ENCODE measurements at regions not wholly inside any gene's neighbourhood (a gene's known extent, or its start where the extent isn't known, plus 50 kb on each side); places are given as distances from the start of the nearest gene placed in this dataset.

DNA sequence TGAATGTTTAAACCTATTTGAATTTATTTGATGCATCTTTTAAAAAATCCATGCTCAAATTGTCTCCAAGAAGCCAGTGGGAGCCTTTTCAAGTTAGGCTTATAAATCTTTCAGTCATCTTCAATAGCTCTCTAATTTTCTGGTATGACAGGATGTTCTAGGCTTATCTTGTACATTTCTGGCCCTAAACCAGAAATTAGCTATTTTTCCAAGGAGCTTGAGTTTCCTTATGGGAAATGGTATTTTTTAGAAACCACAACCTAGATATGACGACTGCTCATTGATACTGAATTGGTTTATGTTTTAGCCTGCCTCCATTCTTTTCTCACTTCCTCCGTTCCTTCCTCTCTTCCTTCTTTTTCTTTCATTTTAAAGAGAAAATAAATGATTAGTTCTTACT is 172.3 kb downstream of the SPRY1 start:
- no peaks in the 10 kb centered on the region for H3K27me3 ChIP-seq (ENCODE audit: control insufficient read depth, low read length)
- H3K4me1 ChIP-seq (ENCODE audit: control insufficient read depth, low read length), result no peaks in the 10 kb centered on the region
- H3K4me2 ChIP-seq (ENCODE audit: low read length), result no peak overlapping the region

GRCh38 chr4:123569541-123569940 is 172.9 kb downstream of the SPRY1 start:
- TF ChIP-seq, protein P1, sequence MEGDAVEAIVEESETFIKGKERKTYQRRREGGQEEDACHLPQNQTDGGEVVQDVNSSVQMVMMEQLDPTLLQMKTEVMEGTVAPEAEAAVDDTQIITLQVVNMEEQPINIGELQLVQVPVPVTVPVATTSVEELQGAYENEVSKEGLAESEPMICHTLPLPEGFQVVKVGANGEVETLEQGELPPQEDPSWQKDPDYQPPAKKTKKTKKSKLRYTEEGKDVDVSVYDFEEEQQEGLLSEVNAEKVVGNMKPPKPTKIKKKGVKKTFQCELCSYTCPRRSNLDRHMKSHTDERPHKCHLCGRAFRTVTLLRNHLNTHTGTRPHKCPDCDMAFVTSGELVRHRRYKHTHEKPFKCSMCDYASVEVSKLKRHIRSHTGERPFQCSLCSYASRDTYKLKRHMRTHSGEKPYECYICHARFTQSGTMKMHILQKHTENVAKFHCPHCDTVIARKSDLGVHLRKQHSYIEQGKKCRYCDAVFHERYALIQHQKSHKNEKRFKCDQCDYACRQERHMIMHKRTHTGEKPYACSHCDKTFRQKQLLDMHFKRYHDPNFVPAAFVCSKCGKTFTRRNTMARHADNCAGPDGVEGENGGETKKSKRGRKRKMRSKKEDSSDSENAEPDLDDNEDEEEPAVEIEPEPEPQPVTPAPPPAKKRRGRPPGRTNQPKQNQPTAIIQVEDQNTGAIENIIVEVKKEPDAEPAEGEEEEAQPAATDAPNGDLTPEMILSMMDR (IDR thresholded peaks at IDR 0.05; ENCODE audit: low read depth, low read length, poor library complexity, severe bottlenecking), result no peak
- H3K4me1 ChIP-seq (ENCODE audit: control insufficient read depth, low read length), result no peaks in the 10 kb centered on the region
- H3K27me3 ChIP-seq (ENCODE audit: control insufficient read depth, low read length), result no peaks in the 10 kb centered on the region
- H3K27ac ChIP-seq (ENCODE audit: low read depth, low read length), result no peak overlapping the region
- H3F3A ChIP-seq (ENCODE audit: control insufficient read depth, insufficient read depth), result no peaks in the 10 kb centered on the region
- H3K9me2 ChIP-seq (replicated peaks; ENCODE audit: control insufficient read depth, low read length), result no peaks in the 10 kb centered on the region
- no peaks in the 10 kb centered on the region for H3K79me2 ChIP-seq (ENCODE audit: control insufficient read depth, low read length)
- H3K36me3 ChIP-seq (ENCODE audit: control insufficient read depth, low read length), result no peaks in the 10 kb centered on the region
- no peaks in the 10 kb centered on the region for H4K20me1 ChIP-seq (ENCODE audit: control insufficient read depth, insufficient read depth, low read depth, low read length)
- H3K9me3 ChIP-seq (ENCODE audit: control insufficient read depth, insufficient read depth, low read length), result no peaks in the 10 kb centered on the region
- H3K4me3 ChIP-seq (ENCODE audit: low read length), result no peak overlapping the region
- no peak overlapping the region for H3K4me2 ChIP-seq (ENCODE audit: low read length)

More for the DNA sequence above, 172.3 kb downstream of the SPRY1 start:
- Histone ChIP-seq H3K36me3 (ENCODE audit: control insufficient read depth, low read length) (no peaks in the 10 kb centered on the region), H4K20me1 (ENCODE audit: control insufficient read depth, insufficient read depth, low read depth, low read length) (no peaks in the 10 kb centered on the region), H3K9me3 (ENCODE audit: control insufficient read depth, insufficient read depth, low read length) (no peaks in the 10 kb centered on the region), H3F3A (ENCODE audit: control insufficient read depth, insufficient read depth) (no peaks in the 10 kb centered on the region), H3K27ac (ENCODE audit: low read depth, low read length) (no peak overlapping the region), H3K9me2 (replicated peaks; ENCODE audit: control insufficient read depth, low read length) (no peaks in the 10 kb centered on the region), H3K79me2 (ENCODE audit: control insufficient read depth, low read length) (no peaks in the 10 kb centered on the region), H3K4me3 (ENCODE audit: low read length) (no peak overlapping the region)
- TF ChIP-seq, protein P1 (IDR thresholded peaks at IDR 0.05; ENCODE audit: low read depth, low read length, poor library complexity, severe bottlenecking), result no peak
- TF ChIP-seq EZH2phosphoT487 (IDR thresholded peaks at IDR 0.05; ENCODE audit: borderline replicate concordance, low read length), result no peak

DNA sequence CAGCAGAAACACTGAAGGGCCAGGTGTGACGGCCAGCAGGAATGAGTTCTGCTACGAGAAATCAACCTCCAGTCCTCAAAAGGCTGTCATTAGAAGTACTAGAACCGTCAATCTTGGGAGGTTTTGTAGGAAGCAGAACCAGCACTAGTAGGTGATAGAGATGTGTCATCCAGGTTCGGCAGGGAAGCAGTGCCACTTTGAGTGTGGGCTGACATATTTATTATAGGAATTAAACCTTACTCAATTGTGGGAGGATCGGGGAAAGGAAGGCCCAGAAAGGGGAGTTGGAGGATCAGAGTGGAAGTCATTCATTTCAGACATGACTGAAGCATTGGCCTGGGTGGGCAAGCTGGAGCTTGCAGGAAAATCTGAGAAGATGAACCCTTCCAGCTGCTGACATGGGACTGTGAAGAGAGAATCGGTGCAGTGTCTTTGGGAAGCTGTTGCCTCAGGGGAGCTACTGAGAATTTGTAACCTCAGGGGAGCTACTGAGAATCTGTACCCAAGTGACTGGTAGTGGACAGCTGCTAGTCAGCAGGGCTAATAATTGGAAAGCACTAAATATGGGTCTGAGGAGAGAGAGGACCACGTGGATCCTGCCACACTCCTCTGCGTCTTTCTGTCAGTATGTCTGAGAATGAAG is 177.4 kb downstream of the SPRY1 start:
- no peaks in the 10 kb centered on the region for H3K9me2 ChIP-seq (replicated peaks; ENCODE audit: control insufficient read depth, low read length)
- H3K9me3 ChIP-seq (ENCODE audit: control insufficient read depth, insufficient read depth, low read length), result no peaks in the 10 kb centered on the region
- no peak for TF ChIP-seq EZH2phosphoT487 (IDR thresholded peaks at IDR 0.05; ENCODE audit: borderline replicate concordance, low read length)
- TF ChIP-seq, protein P1 (IDR thresholded peaks at IDR 0.05; ENCODE audit: low read depth, low read length, poor library complexity, severe bottlenecking), result no peak
- H4K20me1 ChIP-seq (ENCODE audit: control insufficient read depth, insufficient read depth, low read depth, low read length), result no peaks in the 10 kb centered on the region
- 0 out of 2 replicates have a peak, but pooled peaks cover 3% of the 10 kb centered on the region for H3K27me3 ChIP-seq (ENCODE audit: control insufficient read depth, low read length)
- H3F3A ChIP-seq (ENCODE audit: control insufficient read depth, insufficient read depth), result no peaks in the 10 kb centered on the region
- no peaks in the 10 kb centered on the region for H3K4me1 ChIP-seq (ENCODE audit: control insufficient read depth, low read length)
- no peaks in the 10 kb centered on the region for H3K79me2 ChIP-seq (ENCODE audit: control insufficient read depth, low read length)
- no peaks in the 10 kb centered on the region for H3K36me3 ChIP-seq (ENCODE audit: control insufficient read depth, low read length)
- no peak overlapping the region for H3K27ac ChIP-seq (ENCODE audit: low read depth, low read length)
- no peak overlapping the region for H3K4me3 ChIP-seq (ENCODE audit: low read length)
- H3K4me2 ChIP-seq (ENCODE audit: low read length), result no peak overlapping the region

Data from DOHH2 (cell line).